ENCODE measurements at regions not wholly inside any gene's neighbourhood (a gene's known extent, or its start where the extent isn't known, plus 50 kb on each side); places are given as distances from the start of the nearest gene placed in this dataset.

- no peak for DNase-seq
Observed at GRCh38 chr6:87935196-87935595, 112.4 kb upstream of the SPACA1 start.

- DNase-seq, result no peak
Observed at GRCh38 chr6:87932361-87932760, 115.3 kb upstream of the SPACA1 start.

- DNase-seq, result peak; percentile 45
Observed at GRCh38 chr6:87929843-87930288, 117.8 kb upstream of the SPACA1 start.

DNA sequence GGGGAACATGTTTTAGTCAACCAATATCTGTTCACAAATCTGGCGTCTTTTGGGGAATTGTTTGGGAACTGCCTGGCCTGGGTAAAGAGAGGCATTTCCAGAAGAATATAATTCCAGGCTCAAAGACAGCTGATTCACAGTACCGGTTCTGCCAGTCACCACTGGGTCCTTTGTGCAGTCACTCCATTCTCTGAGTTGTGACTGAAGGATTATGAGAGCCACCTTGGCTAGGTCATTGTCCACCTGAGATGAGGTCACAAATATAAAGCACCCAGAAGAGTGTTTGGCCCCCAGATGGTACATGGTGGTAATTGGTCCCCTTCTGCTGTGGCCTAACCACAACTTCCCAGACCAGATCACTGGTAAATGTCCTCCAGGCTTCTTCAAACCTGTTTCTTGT is 121.0 kb upstream of the SPACA1 start:
- no peak for DNase-seq

- no peak for DNase-seq
Observed at GRCh38 chr6:87926072-87926471, 121.6 kb upstream of the SPACA1 start.

- no peak for DNase-seq
Observed at GRCh38 chr6:87925373-87926060, 122.1 kb upstream of the SPACA1 start.

GRCh38 chr6:87923389-87924050 is 124.1 kb upstream of the SPACA1 start:
- DNase-seq, result no peak

DNA sequence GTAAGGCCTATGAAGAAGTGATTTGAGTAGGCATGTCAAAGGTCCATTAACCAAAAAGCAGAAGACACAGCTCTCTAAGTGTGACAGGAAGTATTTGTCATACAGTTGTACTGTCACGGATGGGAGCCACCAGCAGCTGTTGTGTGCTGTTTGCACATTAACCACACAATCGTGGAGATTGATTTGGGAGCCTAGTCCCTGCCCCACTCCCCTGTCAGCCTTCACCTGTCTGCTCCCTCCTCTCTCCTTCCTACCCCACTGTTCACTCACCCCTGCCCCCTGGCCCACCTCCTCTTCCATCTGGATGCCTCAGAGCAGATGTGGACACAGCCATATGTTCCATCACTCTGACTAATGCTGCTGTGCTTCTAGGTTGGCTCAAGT is 124.7 kb upstream of the SPACA1 start:
- DNase-seq, result peak; percentile 17

GRCh38 chr6:87922196-87922946 is 125.3 kb upstream of the SPACA1 start:
- DNase-seq, result no peak

- DNase-seq, result no peak
Observed at GRCh38 chr6:87921034-87921433, 126.6 kb upstream of the SPACA1 start.

- no peak for DNase-seq
Observed at GRCh38 chr6:87920245-87920644, 127.4 kb upstream of the SPACA1 start.

DNA sequence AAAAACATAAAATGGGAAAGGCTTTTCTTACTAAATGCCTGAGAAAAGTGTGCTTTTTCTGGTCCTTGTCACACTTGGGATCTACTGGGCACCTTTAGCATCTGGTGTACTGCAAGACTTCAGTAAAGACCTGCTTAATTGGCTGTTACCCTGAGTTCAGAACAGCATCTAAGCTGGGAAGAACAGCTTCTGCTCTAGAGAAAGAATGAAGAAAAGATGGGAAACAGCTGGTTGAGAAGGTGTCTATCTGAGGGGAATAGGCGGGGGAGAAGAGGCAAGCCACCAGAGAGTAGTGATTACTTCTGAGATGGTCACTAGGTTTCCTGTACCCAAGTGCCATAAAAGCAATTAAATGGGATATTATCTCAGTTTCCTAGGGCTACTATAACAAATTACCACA is 128.2 kb upstream of the SPACA1 start:
- no peak for DNase-seq

- no peak for DNase-seq
Observed at GRCh38 chr6:87919001-87919400, 128.6 kb upstream of the SPACA1 start.

DNA sequence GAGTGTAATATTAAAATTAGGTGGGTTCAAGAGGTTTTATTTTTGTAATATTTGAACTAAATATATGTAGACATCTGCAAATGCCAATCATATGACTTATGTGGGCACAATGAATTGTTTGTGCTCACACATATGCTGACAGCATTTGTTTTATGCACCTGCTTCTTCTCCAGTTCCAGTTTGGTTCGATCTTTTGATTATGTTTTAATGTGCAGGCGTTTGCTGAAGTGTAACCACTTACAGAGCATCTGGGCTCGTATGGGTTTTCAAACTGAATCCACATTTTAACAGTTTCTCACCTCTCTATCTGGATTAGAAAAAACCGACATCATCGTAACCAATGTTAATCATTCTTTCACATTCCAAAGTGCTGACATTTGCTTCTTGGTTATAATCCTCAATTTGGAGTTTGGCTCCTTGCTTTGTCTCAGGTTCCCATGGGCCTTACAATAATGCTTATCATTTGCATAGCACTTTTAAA is 129.1 kb upstream of the SPACA1 start:
- DNase-seq, result no peak

DNA sequence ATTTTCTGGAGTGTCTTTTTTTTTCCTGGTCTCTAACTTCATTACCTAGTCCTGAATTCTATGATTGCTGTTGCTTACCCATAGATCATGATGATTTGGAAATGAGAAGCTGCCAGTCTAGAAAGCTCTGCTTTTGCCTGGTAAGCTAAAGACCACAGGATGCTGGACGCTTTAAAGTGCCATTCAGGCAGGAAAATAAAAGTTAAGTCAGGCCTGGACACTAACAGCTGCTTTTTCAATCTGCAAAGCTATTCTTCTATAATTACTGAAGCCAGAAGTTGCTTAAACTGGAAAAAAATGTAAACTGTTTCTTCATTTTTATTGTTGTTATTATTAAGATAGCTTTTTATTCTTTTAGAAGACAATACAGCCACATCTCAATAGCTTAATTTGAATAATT is 129.8 kb upstream of the SPACA1 start:
- DNase-seq, result no peak

GRCh38 chr6:87916446-87916845 is 131.2 kb upstream of the SPACA1 start:
- DNase-seq, result no peak

- no peak for DNase-seq
Observed at GRCh38 chr6:87914637-87915395, 132.8 kb upstream of the SPACA1 start.

GRCh38 chr6:87913974-87914373 is 133.7 kb upstream of the SPACA1 start:
- no peak for DNase-seq

DNA sequence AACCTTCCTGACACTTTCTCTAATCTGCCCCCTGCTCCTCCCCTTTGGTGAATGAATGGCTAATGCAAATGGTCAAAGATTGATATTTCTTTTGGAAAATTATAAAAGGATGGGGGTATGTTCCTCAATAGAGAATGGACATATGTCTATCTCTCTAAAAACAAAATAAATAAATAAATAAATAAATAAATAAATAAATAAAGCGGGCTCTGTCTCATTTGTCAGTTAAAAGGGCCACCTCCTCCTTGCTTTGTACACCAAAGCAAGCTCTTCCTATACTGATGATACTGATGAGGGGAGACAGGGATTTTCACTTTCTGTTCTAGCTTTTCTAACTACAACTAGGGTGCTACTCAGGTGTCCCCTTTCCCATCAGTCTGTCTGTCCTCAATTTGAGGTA is 135.5 kb upstream of the SPACA1 start:
- no peak for DNase-seq

GRCh38 chr6:87909849-87910248 is 137.8 kb upstream of the SPACA1 start:
- no peak for DNase-seq

GRCh38 chr6:87908978-87909811 is 138.4 kb upstream of the SPACA1 start:
- DNase-seq, result no peak

DNA sequence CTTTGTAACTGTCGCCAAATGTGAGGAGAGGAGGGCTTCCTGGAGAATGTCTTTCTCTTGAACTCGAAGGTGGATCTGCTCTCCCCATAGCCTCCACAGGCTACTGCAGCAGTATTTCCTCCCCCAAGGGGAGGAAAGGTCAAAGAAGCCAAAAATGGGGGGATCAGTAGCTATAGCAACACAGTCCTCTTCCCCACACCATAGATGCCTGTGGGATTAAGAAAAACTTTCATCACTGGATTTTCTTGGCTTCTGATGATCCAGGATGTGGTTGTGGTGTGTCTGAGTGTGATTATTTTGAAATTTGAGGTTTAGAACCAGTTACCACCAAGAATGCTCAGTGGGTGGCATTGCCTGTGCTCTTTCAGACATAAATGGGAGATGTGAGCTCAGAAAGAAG is 140.1 kb upstream of the SPACA1 start:
- DNase-seq, result peak; percentile 19

All from CD4-positive, alpha-beta T cell treated with Interleukin-4 for 4 hours (primary cell).